ENCODE measurements at regions not wholly inside any gene's neighbourhood (a gene's known extent, or its start where the extent isn't known, plus 50 kb on each side); places are given as distances from the start of the nearest gene placed in this dataset.
A peak's percentile ranks its signal among the peaks of the same experiment; 100 is the strongest.

DNA sequence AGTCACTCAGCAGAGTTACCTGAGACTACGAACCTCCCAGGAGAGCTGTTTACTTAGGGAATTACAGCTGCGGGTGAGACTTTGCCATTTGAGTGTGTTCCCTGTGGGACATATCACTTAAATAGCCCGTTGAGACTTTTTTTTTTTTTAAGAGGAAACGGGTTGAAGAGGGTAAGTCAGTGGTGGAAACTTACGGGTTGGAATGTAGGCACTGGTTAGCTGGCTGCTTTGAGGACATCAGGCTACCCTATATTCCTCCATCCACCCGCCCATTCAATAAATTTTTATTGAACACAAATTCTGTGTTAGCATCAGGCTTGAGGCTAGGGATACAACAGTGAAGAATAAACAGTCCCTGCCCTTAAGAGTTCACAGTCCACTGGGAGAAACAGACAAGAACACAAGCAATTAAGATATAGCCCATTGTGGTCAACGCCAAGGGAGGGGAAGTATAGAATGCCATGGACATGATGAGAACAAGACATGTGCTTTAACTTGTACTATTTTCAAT lies 88.1 kb upstream of the CPSF6 start:
- no peak overlapping the region for H3K4me3 ChIP-seq (ENCODE audit: low read depth, low read length)
- DNase-seq (ENCODE audit: low read depth): peak; percentile 57
- TF ChIP-seq, protein P1, sequence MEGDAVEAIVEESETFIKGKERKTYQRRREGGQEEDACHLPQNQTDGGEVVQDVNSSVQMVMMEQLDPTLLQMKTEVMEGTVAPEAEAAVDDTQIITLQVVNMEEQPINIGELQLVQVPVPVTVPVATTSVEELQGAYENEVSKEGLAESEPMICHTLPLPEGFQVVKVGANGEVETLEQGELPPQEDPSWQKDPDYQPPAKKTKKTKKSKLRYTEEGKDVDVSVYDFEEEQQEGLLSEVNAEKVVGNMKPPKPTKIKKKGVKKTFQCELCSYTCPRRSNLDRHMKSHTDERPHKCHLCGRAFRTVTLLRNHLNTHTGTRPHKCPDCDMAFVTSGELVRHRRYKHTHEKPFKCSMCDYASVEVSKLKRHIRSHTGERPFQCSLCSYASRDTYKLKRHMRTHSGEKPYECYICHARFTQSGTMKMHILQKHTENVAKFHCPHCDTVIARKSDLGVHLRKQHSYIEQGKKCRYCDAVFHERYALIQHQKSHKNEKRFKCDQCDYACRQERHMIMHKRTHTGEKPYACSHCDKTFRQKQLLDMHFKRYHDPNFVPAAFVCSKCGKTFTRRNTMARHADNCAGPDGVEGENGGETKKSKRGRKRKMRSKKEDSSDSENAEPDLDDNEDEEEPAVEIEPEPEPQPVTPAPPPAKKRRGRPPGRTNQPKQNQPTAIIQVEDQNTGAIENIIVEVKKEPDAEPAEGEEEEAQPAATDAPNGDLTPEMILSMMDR (IDR thresholded peaks at IDR 0.05; ENCODE audit: insufficient read depth, low read length): no peak

DNA sequence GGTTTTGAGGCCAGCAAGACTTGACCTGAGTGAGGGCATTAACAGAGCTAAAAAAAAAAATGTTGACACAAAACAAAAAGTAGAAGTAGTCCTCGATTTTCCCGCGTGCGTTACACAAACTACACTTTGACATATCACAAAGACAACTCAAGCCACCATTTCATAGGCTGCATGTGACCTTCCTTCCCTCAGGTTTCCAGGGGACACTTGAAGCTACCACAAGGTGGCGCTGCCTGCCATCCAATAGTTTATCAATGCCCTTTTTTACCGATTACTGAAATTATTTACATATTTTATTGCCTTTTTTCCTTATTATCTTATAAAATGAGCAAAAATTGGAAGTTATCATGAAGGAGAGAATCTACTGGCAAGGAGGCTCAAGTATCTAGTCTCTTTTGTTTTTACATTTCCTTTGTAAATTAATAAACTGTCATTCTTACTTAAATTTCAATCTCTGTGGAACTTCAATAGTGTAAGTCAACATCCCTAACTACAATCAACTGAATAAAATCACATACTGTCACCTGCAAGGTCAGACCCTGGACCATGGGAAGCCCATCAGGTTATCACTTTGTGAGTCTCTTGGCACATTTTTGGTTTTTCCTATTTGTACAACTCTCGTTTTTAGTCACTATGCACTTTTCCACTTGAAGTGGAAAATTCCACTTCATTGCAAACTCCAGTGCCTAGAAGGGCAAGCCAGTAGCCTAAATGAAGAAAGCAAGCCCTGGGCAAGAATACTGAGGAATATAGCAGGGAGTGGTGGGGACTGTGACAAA lies 84.6 kb upstream of the CPSF6 start:
- H3K4me3 ChIP-seq (ENCODE audit: low read depth, low read length): no peak overlapping the region
- DNase-seq (ENCODE audit: low read depth): peak; percentile 71
- TF ChIP-seq, protein P1 (IDR thresholded peaks at IDR 0.05; ENCODE audit: insufficient read depth, low read length): peak; percentile 94

DNA sequence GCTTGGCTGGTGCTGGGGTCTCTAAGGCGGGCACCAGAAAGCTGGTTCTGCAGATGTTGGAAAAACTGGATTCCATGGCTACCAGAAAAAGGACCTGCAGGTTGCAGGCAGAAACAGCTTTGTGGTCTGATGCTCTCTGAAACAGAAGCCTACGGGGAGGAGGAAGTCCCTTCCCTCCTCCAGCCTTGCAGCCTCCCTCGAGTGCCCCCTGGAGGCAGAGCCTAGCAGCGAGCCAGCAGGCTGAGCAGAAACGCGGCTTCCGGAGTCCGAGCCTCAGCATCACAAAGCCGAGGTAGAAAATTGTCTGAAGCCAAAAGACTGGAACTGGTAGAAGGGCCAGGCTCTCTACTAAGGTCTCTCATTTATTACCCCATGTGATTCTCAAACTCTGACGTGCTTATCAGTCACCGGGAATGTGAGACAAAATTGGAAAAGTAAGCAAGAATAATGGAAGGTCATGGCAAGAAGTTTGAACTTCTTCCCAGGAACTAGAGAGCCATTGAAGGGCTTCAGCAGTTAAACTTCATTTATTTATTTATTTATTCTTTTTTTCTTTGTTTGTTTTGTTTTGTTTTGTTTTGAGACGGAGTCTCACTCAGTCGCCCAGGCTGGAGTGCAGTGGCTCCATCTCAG lies 82.2 kb upstream of the CPSF6 start:
- TF ChIP-seq, protein P1 (IDR thresholded peaks at IDR 0.05; ENCODE audit: insufficient read depth, low read length): peak; percentile 100
- no peak overlapping the region for H3K4me3 ChIP-seq (ENCODE audit: low read depth, low read length)
- peak; percentile 82 for DNase-seq (ENCODE audit: low read depth)

DNA sequence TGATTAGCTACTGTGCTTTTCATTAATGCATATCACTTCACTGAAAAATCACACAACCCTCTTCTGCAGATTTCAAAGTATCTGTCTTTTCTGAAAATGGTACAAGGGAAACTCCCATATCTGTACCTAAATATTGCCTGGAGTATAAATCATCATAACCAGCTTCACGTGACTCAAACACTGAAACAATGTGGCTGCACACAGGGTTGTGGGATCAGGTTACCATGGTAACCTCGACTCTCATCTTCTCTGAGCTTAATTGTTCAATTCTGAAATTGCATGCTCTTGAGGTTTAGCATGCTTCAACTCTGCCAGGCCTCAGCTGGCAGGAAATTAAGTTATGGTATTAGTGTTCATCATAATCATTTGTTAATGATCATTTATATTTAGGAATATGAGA lies 77.5 kb upstream of the CPSF6 start:
- no peak overlapping the region for H3K4me3 ChIP-seq (ENCODE audit: low read depth, low read length)
- TF ChIP-seq, protein P1 (IDR thresholded peaks at IDR 0.05; ENCODE audit: insufficient read depth, low read length): no peak
- DNase-seq (ENCODE audit: low read depth): no peak

DNA sequence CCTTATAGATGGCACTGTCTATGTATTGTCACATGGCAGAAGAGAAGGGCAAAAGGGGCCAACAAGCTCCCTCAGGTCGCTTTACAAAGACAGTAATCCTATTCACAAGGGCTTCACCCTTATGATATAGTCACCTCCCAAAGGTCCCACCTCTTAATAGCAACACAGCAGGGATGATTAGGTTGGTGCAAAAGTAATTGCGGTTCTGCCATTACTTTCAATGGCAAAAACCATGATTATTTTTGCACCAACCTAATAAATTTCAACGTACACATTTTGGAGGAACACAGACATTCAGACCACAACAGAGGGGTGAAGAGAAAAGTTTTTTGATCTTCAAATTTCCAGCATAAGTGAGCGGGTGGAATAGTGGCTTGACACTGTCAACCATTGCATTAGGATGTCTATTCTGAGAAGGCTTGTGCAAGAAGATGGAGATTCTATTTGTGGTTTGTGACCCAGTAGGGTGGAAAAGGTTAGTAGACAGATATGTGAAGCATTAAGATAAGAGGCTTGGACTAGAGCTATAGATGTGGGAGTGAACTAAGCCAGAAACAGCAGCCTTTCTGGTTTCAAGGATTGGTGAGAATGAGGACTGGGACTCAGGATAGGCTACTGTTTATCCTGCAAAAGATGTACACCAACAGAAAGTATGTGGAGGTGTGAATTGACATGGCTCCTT lies 75.5 kb upstream of the CPSF6 start:
- DNase-seq (ENCODE audit: low read depth): no peak
- no peak overlapping the region for H3K4me3 ChIP-seq (ENCODE audit: low read depth, low read length)
- TF ChIP-seq, protein P1 (IDR thresholded peaks at IDR 0.05; ENCODE audit: insufficient read depth, low read length): no peak

DNA sequence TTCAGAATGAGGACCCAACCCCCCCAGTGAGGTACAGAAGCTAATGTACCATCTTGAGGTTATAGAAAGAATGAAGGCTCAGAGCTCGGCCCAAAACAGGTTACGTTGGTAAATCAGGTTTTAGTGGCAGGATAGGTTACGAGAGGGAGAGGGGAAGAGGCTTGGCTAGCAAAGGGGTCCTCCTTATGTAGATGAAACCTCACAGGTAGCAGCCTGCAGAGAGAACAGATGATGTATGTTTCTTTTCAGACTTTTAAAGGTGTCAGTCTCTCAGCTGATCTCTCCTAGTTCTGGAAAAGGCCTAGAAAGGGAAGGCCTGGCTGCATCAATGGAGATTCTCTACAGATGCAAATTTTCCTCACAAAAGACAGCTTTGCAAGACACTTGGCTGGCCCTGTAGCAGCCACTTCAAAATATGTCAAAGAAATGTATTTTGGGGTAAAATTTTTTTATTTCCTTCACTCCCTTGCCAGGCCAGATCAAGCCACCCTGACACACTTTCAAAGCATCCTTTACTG lies 71.7 kb upstream of the CPSF6 start:
- TF ChIP-seq, protein P1 (IDR thresholded peaks at IDR 0.05; ENCODE audit: insufficient read depth, low read length): no peak
- DNase-seq (ENCODE audit: low read depth): no peak
- H3K4me3 ChIP-seq (ENCODE audit: low read depth, low read length): no peak overlapping the region
